GM21576 (cell line): ENCODE measurements at regions not wholly inside any gene's neighbourhood (a gene's known extent, or its start where the extent isn't known, plus 50 kb on each side); places are given as distances from the start of the nearest gene placed in this dataset.
"Not testable (repeated sequence)": the region's sequence is repeated elsewhere in the genome, so short reads cannot be mapped to it uniquely, and the experiment has no call there.

Source experiments
- ATAC-seq: cut with Tn5 transposase; IDR thresholded peaks from one replicate; pipeline ENCODE4 v1.9.1; 2021; ENCODE audit warnings: mild to moderate bottlenecking, moderate library complexity; ENCODE audit not compliant: unreplicated experiment

GRCh38 chr12:59158681-59159080 lies 238.4 kb upstream of the LRIG3 start:
- ATAC-seq: no peak

GRCh38 chr12:59158066-59158465 lies 237.8 kb upstream of the LRIG3 start:
- ATAC-seq: no peak

GRCh38 chr12:59155448-59155847 lies 235.1 kb upstream of the LRIG3 start:
- no peak for ATAC-seq

- no peak for ATAC-seq
These were observed 230.9 kb upstream of the LRIG3 start for GRCh38 chr12:59151243-59151642.

- ATAC-seq: peak; percentile 100
These were observed 229.8 kb upstream of the LRIG3 start for GRCh38 chr12:59149995-59150642.

GRCh38 chr12:59147791-59148190 lies 227.5 kb upstream of the LRIG3 start:
- no peak for ATAC-seq

- no peak for ATAC-seq
These were observed 222.0 kb upstream of the LRIG3 start for GRCh38 chr12:59142183-59142790.

GRCh38 chr12:59134750-59135149 lies 214.4 kb upstream of the LRIG3 start:
- ATAC-seq: no peak

GRCh38 chr12:59131462-59131861 lies 211.2 kb upstream of the LRIG3 start:
- ATAC-seq: no peak

- ATAC-seq: no peak
These were observed 202.5 kb upstream of the LRIG3 start for GRCh38 chr12:59122784-59123183.

GRCh38 chr12:59121451-59121850 lies 201.1 kb upstream of the LRIG3 start:
- ATAC-seq: no peak

- no peak for ATAC-seq
These were observed 199.4 kb upstream of the LRIG3 start for GRCh38 chr12:59119676-59120075.

- ATAC-seq: no peak
These were observed 198.1 kb upstream of the LRIG3 start for GRCh38 chr12:59118356-59118755.

GRCh38 chr12:59115995-59116394 lies 195.7 kb upstream of the LRIG3 start:
- ATAC-seq: no peak

GRCh38 chr12:59115526-59115925 lies 195.2 kb upstream of the LRIG3 start:
- ATAC-seq: no peak

GRCh38 chr12:59113831-59114615 lies 193.7 kb upstream of the LRIG3 start:
- peak; percentile 84 for ATAC-seq

GRCh38 chr12:59111851-59112250 lies 191.5 kb upstream of the LRIG3 start:
- ATAC-seq: no peak

GRCh38 chr12:59108516-59108915 lies 188.2 kb upstream of the LRIG3 start:
- not testable (repeated sequence) for ATAC-seq

GRCh38 chr12:59100585-59100984 lies 180.3 kb upstream of the LRIG3 start:
- ATAC-seq: no peak

GRCh38 chr12:59097876-59098275 lies 177.6 kb upstream of the LRIG3 start:
- no peak for ATAC-seq

- ATAC-seq: no peak
These were observed 175.9 kb upstream of the LRIG3 start for GRCh38 chr12:59096246-59096645.
